GM19468 (cell line): ENCODE measurements at regions not wholly inside any gene's neighbourhood (a gene's known extent, or its start where the extent isn't known, plus 50 kb on each side); places are given as distances from the start of the nearest gene placed in this dataset.

Source experiments
- ATAC-seq: cut with Tn5 transposase; IDR thresholded peaks from one replicate; pipeline ENCODE4 v1.9.1; 2021; ENCODE audit warnings: mild to moderate bottlenecking, moderate library complexity, moderate number of reproducible peaks; ENCODE audit not compliant: unreplicated experiment; ENCODE audit errors: extremely low read depth

- no peak for ATAC-seq
Measured at GRCh38 chr16:87065446-87066132, 251.6 kb downstream of the C16orf95 start.

GRCh38 chr16:87066133-87067002 lies 250.8 kb downstream of the C16orf95 start:
- ATAC-seq, result no peak

GRCh38 chr16:87067003-87067556 lies 250.1 kb downstream of the C16orf95 start:
- no peak for ATAC-seq

GRCh38 chr16:87067836-87068761 lies 249.1 kb downstream of the C16orf95 start:
- ATAC-seq, result no peak

- ATAC-seq, result no peak
Measured at GRCh38 chr16:87068762-87069150, 248.4 kb downstream of the C16orf95 start.

GRCh38 chr16:87070657-87071056 lies 246.5 kb downstream of the C16orf95 start:
- no peak for ATAC-seq

GRCh38 chr16:87072101-87072500 lies 245.1 kb downstream of the C16orf95 start:
- no peak for ATAC-seq

- no peak for ATAC-seq
Measured at GRCh38 chr16:87074641-87075318, 242.4 kb downstream of the C16orf95 start.

- ATAC-seq, result no peak
Measured at GRCh38 chr16:87075319-87075860, 241.8 kb downstream of the C16orf95 start.

GRCh38 chr16:87076331-87076949 lies 240.8 kb downstream of the C16orf95 start:
- ATAC-seq, result no peak

- ATAC-seq, result no peak
Measured at GRCh38 chr16:87076950-87077749, 240.0 kb downstream of the C16orf95 start.

- no peak for ATAC-seq
Measured at GRCh38 chr16:87077750-87078127, 239.5 kb downstream of the C16orf95 start.

- no peak for ATAC-seq
Measured at GRCh38 chr16:87080571-87081167, 236.5 kb downstream of the C16orf95 start.

GRCh38 chr16:87085441-87085840 lies 231.8 kb downstream of the C16orf95 start:
- no peak for ATAC-seq

GRCh38 chr16:87086156-87086555 lies 231.0 kb downstream of the C16orf95 start:
- ATAC-seq, result no peak

GRCh38 chr16:87086575-87086974 lies 230.6 kb downstream of the C16orf95 start:
- ATAC-seq, result no peak

- ATAC-seq, result no peak
Measured at GRCh38 chr16:87092958-87093357, 224.2 kb downstream of the C16orf95 start.
